ENCODE measurements at regions not wholly inside any gene's neighbourhood (a gene's known extent, or its start where the extent isn't known, plus 50 kb on each side); places are given as distances from the start of the nearest gene placed in this dataset.
"Not testable (repeated sequence)": the region's sequence is repeated elsewhere in the genome, so short reads cannot be mapped to it uniquely, and the experiment has no call there.

DNA sequence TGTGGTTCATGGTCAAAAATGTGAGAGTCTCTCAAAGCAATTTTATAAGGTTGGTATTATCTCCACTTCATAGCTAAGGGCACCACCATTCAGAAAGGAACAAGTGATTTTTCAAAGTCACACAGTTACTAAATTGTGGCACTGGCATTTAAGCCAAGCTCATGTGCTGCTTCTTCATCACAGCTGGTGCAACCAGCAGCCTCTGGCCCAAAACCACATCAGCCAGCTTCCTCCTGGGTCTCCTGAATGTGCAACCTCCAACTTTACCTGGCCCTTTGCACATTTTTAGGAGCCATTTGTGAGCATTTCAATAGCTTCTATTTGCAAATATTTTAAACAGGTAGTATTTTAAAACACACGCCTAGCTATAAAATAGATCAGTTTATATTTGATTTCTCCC, 293.7 kb downstream of the BCL11A start:
- no peak for DNase-seq (ENCODE audit: low read depth in 4 of 4, low spot score in 3 of 4)

DNA sequence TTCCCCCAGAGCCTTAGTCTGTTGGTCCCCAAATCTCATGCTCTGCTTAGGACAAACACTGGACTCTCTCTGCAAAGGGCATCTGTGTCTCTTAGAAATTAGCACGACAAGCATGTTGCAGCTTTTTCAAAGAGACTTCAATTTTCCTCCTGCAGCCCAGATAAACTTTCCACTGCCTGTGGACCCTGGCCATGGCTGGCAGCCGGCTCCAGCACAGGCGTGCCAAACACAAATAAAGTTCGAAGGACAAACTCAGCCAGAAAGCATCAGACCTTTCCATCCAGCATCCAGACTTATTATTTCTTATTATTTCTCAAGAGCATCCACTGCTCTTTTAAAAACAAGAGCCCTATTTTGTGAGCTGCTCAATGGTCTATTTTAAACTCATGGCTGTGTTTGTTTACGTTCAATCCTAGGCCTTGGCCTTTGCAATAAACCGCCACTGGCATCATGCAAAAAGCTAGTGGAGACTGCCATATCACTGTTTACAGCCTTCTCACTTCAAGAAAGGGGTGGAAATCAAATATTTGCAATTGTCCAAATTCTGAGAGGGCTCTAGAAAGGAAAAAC, 300.8 kb downstream of the BCL11A start:
- no peak for DNase-seq (ENCODE audit: low read depth in 4 of 4, low spot score in 3 of 4)

DNA sequence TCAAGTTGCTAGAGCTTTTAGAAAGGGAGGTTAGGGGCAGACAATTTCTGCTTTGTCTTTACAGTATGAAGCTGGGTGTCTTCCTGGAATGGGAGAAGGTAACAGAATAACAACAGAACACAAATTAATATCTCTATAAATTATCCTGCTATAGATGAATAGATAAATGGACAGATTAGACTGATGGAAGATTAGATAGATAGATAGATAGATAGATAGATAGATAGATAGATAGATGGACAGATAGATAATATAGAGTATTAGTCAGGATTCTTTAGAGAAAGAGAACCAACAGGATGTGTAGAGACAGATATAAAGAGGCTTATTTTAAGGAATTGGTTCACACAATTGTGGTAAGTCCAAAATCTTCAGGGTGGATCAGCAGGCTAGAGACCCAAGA, 302.2 kb downstream of the BCL11A start:
- DNase-seq (ENCODE audit: low read depth in 4 of 4, low spot score in 3 of 4) = no peak

DNA sequence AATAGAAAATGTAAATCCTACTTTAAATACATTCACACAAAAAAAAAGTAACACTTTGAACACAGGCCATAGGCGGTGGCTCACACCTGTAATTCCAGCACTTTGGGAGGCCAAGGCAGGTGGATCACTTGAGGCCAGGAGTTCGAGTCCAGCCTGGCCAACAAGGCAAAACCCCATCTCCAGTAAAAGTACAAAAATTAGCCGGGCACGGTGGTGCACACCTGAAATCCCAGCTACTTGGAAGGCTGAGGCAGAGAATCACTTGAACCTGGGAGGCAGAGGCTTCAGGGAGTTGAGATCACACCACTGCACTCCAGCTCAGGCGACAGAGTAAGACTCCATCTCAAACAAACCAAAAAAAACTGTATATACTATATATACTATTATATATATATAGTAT, 303.6 kb downstream of the BCL11A start:
- DNase-seq (ENCODE audit: low read depth in 4 of 4, low spot score in 3 of 4) = no peak

DNA sequence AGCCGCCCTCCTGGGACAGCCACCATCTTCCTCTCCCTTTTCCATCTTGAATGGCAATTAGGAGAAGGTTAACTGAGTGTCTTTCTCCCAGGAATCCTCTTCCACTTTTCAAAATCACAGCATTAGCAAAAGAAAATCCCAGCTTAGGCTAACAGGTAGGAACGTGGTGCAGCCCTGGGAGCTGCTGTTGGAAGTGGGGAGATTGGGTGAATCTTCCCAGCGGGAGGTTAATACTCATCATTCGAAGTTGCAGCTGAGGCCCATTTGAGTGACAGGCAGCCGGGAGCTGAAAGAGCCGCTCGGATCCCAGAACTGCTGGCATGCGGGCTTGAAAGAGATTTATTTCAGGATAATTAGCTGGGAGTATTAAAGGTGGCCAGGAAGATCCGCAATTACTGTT, 306.0 kb downstream of the BCL11A start:
- DNase-seq (ENCODE audit: low read depth in 4 of 4, low spot score in 3 of 4) = no peak

DNA sequence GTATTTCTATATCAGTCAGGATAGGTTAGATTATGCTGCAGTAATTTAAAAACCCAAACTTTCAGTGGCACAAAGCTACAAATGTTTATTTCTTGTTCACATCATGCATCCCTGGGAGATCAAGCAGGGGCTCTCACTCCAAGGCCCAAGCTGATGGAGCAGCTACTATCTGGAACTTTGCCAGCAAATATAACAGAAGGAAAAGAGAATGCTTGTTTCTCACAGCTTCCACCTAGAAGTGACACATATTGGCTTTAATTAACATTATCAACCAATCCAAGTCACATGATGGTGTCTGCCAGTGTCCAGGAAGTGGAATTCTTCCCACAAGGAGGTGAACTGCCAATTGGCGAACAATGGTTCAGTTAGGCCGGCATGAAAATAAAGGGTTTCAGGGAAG, 306.9 kb downstream of the BCL11A start:
- no peak for DNase-seq (ENCODE audit: low read depth in 4 of 4, low spot score in 3 of 4)

DNA sequence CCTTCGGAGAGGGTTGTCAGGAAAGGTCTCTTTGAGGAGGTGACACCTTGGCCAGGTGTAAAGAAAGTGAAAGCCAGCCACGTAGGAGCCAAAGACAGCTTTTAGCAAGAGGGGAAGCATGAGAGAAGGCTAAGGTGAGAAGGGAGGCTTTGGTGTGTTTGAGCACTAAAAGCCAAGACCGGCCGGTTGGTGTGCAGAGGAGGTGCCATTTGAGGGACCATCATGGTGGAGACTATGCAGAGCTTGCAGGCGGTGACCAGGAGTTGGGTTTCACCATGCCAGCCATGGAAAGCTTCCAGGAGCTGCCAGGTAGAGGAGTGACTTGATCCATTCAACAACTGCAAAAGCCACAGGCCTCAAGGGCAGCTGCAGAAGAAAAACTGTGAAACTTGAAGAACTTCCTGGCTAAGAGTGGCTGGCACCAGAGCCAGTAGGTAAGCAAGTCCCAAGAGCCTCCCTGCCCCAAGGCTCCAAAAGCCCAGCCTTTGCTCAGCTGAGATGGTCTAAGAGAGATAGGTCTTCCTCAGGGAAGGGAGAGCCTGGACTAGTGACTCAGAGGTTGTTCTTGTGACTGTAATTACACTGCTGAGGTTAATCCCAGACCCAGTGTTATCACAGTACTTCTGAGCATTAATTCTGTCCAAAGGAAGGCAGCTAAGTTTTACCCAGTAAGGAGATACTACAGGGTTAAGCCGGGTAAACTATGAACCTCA, 319.0 kb downstream of the BCL11A start:
- no peak for DNase-seq (ENCODE audit: low read depth in 4 of 4, low spot score in 3 of 4)

DNA sequence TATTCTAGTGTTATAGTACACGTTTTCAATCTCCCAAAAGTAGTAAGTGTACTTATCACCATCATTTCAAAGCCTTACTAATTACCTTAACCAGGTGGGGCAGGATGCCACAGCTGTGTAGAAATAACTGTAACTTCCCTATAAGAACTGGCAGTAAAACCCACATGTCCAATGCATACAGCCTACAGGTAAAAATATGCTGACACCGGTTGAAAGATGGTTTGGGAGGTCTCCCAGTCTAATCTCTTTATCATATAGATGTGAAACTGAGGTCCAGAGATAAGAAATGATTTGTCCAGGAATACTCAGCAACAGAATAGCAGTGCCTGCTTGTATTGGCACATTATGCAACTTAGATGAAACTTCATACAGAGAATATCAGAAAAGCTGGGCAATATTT, 322.9 kb downstream of the BCL11A start:
- DNase-seq (ENCODE audit: low read depth in 4 of 4, low spot score in 3 of 4) = no peak

DNA sequence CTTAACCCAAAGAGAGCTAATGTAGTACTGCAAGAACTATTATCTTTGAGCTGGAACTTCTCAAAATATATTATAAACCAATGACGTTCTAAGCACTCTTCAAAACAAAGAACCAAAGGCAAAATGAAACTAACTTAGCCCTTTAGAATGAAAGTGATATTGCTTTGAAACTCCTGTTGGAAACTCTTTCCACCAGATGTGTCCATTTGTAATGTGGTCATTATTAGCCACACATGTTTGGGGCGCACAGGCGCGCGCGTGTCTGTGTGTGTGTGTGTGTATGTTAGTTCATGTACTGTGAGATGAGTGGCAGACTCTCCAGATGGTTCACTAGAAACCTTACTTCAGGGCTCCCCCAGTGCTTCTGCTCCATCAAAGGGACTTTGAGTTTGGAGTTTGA, 323.4 kb downstream of the BCL11A start:
- DNase-seq (ENCODE audit: low read depth in 4 of 4, low spot score in 3 of 4) = no peak

DNA sequence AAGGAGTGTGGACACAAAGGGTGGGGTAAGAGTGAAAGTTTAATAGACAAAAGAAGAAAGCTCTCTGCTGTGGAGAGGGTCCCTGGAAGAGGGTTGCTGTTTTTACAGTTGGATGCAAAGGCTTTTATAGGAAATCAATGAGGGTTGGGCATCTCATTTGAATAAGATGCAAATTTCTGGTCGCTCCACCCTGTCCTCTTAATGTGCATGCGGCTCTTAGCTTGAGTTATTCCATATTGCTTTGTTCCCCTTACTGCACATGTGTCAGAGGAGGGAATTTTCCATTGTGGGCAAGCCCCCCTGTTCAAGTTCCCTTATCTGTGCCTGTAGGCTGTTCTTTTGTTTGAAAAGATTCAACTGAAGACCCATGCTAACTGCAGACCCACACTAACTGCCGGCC, 326.5 kb downstream of the BCL11A start:
- no peak for DNase-seq (ENCODE audit: low read depth in 4 of 4, low spot score in 3 of 4)

DNA sequence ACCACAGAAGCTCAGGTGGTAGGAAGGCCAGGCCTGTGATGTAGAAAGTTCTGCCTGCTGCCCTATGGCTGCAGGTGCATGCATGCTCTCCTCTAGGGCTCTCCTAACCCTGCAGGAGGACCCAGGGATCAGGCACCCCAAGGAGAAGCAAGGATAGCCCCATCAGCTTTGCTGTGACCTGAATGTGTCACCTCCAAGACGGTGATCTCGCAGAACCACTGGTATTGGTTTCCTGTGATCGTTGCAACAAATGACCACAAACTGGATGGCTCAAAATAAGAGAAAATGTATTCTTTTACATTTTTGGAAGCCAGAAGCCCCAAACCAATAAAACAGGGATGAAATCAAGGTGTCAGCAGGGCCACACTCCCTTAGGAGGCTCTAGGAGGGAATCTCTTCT, 327.3 kb downstream of the BCL11A start:
- DNase-seq (ENCODE audit: low read depth in 4 of 4, low spot score in 3 of 4) = no peak

DNA sequence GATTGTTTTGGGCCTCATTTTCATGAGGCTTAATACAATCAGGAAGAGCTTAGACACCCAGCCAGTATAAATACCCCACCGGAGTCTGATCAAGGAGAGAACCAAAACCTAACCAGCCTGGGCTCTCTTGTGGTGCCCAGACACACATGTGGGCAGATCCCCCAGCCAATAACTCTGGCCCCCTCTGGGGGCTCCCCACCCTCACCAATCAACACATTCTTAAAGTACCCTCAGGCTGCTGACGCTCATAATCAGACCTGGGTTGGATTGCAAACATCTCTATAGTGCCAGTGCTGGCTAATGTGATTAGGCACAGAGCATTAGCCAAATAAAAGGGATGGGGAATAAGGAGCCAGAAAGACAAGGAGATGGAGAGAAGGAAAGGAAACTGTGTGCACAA, 329.6 kb downstream of the BCL11A start:
- no peak for DNase-seq (ENCODE audit: low read depth in 4 of 4, low spot score in 3 of 4)

DNA sequence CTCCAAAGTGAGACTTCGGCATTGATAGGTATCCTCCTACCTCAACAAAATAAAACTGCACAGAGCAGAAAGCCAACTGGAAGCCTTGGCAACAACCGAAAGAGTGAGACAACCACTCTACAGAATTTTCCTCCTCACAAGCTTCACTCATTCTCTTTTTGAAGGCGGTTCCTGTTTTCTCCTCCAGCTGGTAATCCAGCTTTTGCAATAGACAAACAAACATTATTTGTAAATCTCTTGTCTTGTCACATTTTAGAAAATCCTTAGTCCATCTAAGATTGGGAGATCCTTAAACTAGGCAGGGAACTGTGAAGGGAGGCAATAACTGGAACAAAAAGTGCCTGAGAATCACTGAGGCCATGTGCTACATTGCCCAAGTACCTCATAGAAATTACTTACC, 332.4 kb downstream of the BCL11A start:
- no peak for DNase-seq (ENCODE audit: low read depth in 4 of 4, low spot score in 3 of 4)

DNA sequence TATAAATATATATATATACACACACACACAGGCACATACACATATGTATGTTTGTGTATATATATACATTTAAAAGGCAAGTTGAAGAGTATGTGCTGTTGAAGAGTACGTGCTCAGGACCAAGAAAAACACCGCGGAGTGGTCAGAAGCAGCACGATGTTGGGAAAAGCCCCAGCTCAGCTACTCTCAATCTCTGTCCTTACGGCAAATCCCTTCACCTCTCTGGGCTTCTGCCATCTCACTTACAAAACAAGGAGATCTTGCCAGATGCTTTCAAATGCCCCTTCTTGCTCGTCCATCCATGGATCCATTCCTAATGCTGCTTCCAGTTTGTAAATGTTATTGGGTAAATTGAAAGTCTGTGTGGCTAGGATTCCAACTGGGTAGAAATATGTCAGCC, 333.9 kb downstream of the BCL11A start:
- no peak for DNase-seq (ENCODE audit: low read depth in 4 of 4, low spot score in 3 of 4)

DNA sequence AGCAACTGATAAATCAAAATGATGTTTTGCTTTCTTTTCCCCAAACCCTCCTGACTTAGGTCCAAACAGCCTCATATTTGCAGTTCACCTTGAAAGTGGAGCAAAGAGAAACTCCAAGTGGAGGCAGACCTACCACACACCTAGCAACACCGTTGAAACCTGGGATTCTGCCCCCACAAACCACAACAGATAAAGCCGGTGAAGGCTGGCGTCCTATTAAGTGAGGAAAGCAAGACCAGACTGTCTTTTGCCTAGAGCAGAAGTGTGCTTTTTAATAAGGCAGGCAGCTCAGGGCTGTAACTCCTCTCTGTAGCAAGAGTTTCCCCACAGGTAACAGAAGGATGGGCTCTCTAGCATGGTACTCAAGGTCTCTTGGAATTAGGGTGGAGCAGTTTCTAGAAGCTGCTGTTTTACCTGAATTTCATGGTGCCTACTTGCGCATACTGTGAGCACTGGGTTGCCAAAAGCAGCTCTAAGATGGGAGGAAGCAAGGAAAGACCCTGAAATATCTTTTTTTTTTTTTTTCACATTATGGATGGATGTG, 336.9 kb downstream of the BCL11A start:
- no peak for DNase-seq (ENCODE audit: low read depth in 4 of 4, low spot score in 3 of 4)

DNA sequence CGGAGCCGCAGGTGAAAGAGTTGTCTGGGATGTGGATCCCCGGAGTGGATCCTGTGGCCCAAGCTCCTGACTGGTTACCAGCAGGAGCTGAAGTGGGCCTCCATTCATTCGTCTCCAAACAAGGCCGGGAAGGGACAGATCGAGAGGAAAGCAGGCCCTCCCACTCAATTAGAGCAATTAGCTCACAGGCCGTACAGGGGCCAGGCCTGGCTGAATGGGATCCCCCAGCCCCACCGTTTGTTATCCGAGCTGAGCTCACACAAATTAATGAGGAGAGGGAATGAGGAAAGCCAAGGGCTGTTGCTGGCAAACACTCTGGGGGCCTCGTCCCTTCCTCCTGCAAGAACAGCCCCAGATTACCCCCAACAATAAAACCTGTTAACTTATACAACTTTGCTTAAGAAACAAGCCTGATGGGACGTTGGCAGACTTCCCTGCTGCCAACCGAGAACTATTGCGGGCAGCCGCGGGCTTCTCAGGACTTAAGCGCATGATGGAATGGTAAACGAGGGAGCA, 338.0 kb downstream of the BCL11A start:
- DNase-seq (ENCODE audit: low read depth in 4 of 4, low spot score in 3 of 4) = no peak

DNA sequence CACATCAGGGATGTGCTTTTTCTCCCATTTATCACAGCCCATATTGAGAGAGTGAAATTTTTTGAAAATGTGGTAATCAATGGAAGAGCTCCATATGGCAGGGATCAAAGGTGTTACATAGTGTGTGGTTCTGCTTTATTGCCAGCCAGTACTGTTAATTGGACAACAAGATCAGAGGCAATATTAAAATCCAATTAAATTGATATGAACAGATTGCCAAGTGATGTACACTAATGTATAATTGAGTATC, 338.9 kb downstream of the BCL11A start:
- DNase-seq (ENCODE audit: low read depth in 4 of 4, low spot score in 3 of 4) = no peak

DNA sequence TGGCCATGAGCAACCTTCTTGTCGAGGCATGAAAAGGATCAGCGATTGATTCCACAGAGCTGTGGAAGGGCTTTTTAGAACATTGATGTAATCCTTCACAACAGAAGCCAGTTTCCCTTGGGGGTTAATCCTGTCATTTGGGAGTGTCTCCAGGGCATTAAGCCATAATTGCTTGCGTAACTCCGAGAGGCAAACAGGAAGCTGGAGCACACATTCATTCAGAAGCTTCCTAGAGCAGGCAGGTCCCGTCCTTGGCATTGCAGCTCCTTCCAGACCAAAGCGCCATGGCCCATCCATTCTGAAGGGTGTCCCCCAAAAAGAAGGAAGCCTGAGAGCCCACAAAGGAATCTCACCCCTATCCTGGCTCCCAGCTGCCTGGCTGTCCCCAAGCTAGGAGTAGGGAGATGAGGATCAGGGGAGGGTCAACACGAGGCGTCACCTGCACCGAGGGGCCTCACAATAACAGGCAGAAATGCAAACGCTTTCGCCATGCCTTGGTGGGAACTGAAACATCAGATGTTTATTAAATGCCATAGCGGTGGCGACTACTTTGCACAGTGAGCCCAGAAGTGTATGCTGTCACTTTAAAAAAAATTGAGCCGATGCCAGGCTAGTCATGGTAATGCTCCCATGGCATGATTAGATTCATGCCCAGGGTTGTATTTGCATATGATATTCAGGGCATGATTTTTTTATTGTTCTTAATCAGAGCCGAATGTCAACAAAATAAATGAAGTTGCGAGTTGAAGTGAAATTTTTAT, 339.4 kb downstream of the BCL11A start:
- no peak for DNase-seq (ENCODE audit: low read depth in 4 of 4, low spot score in 3 of 4)

DNA sequence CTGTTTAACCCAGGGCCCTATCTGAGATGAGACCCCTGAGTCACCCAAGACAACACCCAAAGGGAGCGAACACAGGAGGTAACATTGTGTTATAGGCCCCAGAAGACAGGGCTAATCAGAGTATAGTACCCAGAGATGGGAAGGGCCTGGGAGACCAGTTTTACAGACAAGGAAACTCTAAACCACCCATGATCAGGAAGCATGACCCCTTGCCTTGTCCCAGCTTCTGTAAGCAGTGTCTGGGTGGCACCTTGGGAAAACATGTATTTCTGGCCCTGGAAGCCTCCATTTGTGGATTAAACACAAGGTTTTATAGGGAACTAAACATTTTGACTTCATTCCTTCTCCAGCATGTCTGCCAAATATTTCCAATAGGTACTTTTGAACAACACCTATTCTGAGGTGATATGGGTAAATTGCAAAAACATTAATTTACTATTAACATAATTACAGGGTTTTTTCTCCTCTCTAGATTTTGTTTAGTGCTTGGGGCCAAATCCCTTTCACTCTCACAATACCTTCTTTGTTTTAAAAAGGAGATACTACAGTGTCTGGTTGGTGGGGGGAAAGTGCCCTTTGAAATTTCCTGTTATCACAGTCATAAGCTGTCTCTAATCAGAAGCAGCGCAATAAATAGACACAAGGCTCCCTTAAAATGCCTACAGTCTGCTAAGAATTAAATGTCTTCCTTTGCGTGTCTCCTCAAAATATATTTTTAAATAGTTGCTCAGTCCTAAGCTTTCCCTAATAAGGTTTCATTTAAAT, 341.1 kb downstream of the BCL11A start:
- DNase-seq (ENCODE audit: low read depth in 4 of 4, low spot score in 3 of 4) = no peak

DNA sequence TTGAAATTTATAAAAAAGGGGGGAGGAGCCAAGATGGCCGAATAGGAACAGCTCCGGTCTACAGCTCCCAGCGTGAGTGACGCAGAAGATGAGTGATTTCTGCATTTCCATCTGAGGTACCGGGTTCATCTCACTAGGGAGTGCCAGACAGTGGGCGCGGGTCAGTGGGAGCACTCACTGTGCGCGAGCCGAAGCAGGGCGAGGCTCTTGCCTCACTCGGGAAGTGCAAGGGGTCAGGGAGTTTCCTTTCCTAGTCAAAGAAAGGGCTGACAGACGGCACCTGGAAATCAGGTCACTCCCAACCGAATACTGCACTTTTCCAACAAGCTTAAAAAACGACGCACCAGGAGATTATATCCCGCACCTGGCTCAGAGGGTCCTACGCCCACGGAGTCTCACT, 364.4 kb downstream of the BCL11A start:
- DNase-seq (ENCODE audit: low read depth in 4 of 4, low spot score in 3 of 4) = not testable (repeated sequence)

DNA sequence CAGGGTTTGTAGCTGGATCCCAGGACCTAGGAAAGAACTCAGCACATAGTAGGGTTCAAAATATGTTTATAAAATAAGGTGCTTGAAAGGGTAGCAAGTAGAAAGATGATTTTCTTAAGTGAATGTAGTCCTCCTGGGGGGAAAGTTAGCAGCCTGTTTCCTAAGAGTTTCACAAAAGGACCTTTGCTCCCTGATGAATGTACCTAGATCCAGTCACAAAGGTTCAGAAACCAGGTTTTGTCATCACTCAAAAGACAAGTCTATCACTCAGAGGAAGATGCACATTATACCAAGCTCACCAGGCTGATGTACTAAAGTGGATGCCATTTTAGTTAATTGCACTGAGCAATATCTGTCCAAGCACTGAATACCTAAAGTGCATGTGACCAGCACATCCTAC, 378.2 kb downstream of the BCL11A start:
- DNase-seq (ENCODE audit: low read depth in 4 of 4, low spot score in 3 of 4) = no peak

Measured in right renal pelvis (tissue), 4 donors.